ENCODE measurements at regions not wholly inside any gene's neighbourhood (a gene's known extent, or its start where the extent isn't known, plus 50 kb on each side); places are given as distances from the start of the nearest gene placed in this dataset.

GRCh38 chr21:21631961-21632360 lies 633.8 kb downstream of the NCAM2 start:
- in situ Hi-C loops (cut with MboI; ENCODE audit: low pct_unique_long_range_greater_than_20kb, low sequenced_read_pairs, unreplicated experiment), result no loop called here
- no peak for TF ChIP-seq CTCF (IDR thresholded peaks at IDR 0.05; ENCODE audit: extremely low read depth, insufficient read depth, missing control alignments)
- DNase-seq (ENCODE audit: low spot score), result no peak

GRCh38 chr21:21632926-21633325 lies 634.7 kb downstream of the NCAM2 start:
- in situ Hi-C loops (cut with MboI; ENCODE audit: low pct_unique_long_range_greater_than_20kb, low sequenced_read_pairs, unreplicated experiment), result no loop called here
- no peak for DNase-seq (ENCODE audit: low spot score)
- TF ChIP-seq CTCF (IDR thresholded peaks at IDR 0.05; ENCODE audit: extremely low read depth, insufficient read depth, missing control alignments), result no peak

- DNase-seq (ENCODE audit: low spot score), result no peak
- in situ Hi-C loops (cut with MboI; ENCODE audit: low pct_unique_long_range_greater_than_20kb, low sequenced_read_pairs, unreplicated experiment), result no loop called here
- TF ChIP-seq CTCF (IDR thresholded peaks at IDR 0.05; ENCODE audit: extremely low read depth, insufficient read depth, missing control alignments), result no peak
These were observed 663.5 kb downstream of the NCAM2 start for GRCh38 chr21:21661741-21662140.

GRCh38 chr21:21662776-21663175 lies 664.6 kb downstream of the NCAM2 start:
- in situ Hi-C loops (cut with MboI; ENCODE audit: low pct_unique_long_range_greater_than_20kb, low sequenced_read_pairs, unreplicated experiment), result no loop called here
- TF ChIP-seq CTCF (IDR thresholded peaks at IDR 0.05; ENCODE audit: extremely low read depth, insufficient read depth, missing control alignments), result no peak
- no peak for DNase-seq (ENCODE audit: low spot score)

GRCh38 chr21:21664871-21665270 lies 666.7 kb downstream of the NCAM2 start:
- no peak for DNase-seq (ENCODE audit: low spot score)
- TF ChIP-seq CTCF (IDR thresholded peaks at IDR 0.05; ENCODE audit: extremely low read depth, insufficient read depth, missing control alignments), result no peak
- in situ Hi-C loops (cut with MboI; ENCODE audit: low pct_unique_long_range_greater_than_20kb, low sequenced_read_pairs, unreplicated experiment), result no loop called here

- no peak for DNase-seq (ENCODE audit: low spot score)
- in situ Hi-C loops (cut with MboI; ENCODE audit: low pct_unique_long_range_greater_than_20kb, low sequenced_read_pairs, unreplicated experiment), result no loop called here
- TF ChIP-seq CTCF (IDR thresholded peaks at IDR 0.05; ENCODE audit: extremely low read depth, insufficient read depth, missing control alignments), result no peak
These were observed 668.5 kb downstream of the NCAM2 start for GRCh38 chr21:21666689-21667088.

GRCh38 chr21:21668198-21668597 lies 670.0 kb downstream of the NCAM2 start:
- TF ChIP-seq CTCF (IDR thresholded peaks at IDR 0.05; ENCODE audit: extremely low read depth, insufficient read depth, missing control alignments), result no peak
- in situ Hi-C loops (cut with MboI; ENCODE audit: low pct_unique_long_range_greater_than_20kb, low sequenced_read_pairs, unreplicated experiment), result no loop called here
- no peak for DNase-seq (ENCODE audit: low spot score)
